HG03469 (cell line): ENCODE measurements at regions not wholly inside any gene's neighbourhood (a gene's known extent, or its start where the extent isn't known, plus 50 kb on each side); places are given as distances from the start of the nearest gene placed in this dataset.

Experiments
- ATAC-seq: cut with Tn5 transposase; IDR thresholded peaks from one replicate; pipeline ENCODE4 v1.9.1; 2021; ENCODE audit warnings: mild to moderate bottlenecking, moderate library complexity, moderate number of reproducible peaks; ENCODE audit not compliant: unreplicated experiment

GRCh38 chr13:85545771-85546170 is 253.4 kb downstream of the SLITRK6 start:
- ATAC-seq, result no peak

GRCh38 chr13:85544756-85545155 is 254.5 kb downstream of the SLITRK6 start:
- no peak for ATAC-seq

GRCh38 chr13:85543144-85543543 is 256.1 kb downstream of the SLITRK6 start:
- ATAC-seq, result no peak

- ATAC-seq, result no peak
These were observed 257.7 kb downstream of the SLITRK6 start for GRCh38 chr13:85541476-85541875.

GRCh38 chr13:85538957-85539356 is 260.3 kb downstream of the SLITRK6 start:
- ATAC-seq, result no peak

GRCh38 chr13:85537601-85538000 is 261.6 kb downstream of the SLITRK6 start:
- no peak for ATAC-seq

- no peak for ATAC-seq
These were observed 262.5 kb downstream of the SLITRK6 start for GRCh38 chr13:85536706-85537105.

GRCh38 chr13:85535316-85536084 is 263.7 kb downstream of the SLITRK6 start:
- ATAC-seq, result no peak

GRCh38 chr13:85533911-85534310 is 265.3 kb downstream of the SLITRK6 start:
- no peak for ATAC-seq

GRCh38 chr13:85529218-85529594 is 270.0 kb downstream of the SLITRK6 start:
- ATAC-seq, result no peak

- ATAC-seq, result no peak
These were observed 270.6 kb downstream of the SLITRK6 start for GRCh38 chr13:85528491-85529217.

- ATAC-seq, result no peak
These were observed 271.9 kb downstream of the SLITRK6 start for GRCh38 chr13:85527316-85527715.

GRCh38 chr13:85525411-85525810 is 273.8 kb downstream of the SLITRK6 start:
- ATAC-seq, result no peak

GRCh38 chr13:85521657-85522056 is 277.6 kb downstream of the SLITRK6 start:
- ATAC-seq, result no peak

GRCh38 chr13:85520445-85520844 is 278.8 kb downstream of the SLITRK6 start:
- no peak for ATAC-seq

GRCh38 chr13:85519363-85519762 is 279.9 kb downstream of the SLITRK6 start:
- no peak for ATAC-seq

GRCh38 chr13:85512421-85512820 is 286.8 kb downstream of the SLITRK6 start:
- ATAC-seq, result no peak

- no peak for ATAC-seq
These were observed 289.7 kb downstream of the SLITRK6 start for GRCh38 chr13:85509512-85509911.

GRCh38 chr13:85508683-85509329 is 290.4 kb downstream of the SLITRK6 start:
- no peak for ATAC-seq

GRCh38 chr13:85503797-85504196 is 295.4 kb downstream of the SLITRK6 start:
- ATAC-seq, result no peak

- no peak for ATAC-seq
These were observed 297.6 kb downstream of the SLITRK6 start for GRCh38 chr13:85501616-85502015.
